ENCODE measurements at regions not wholly inside any gene's neighbourhood (a gene's known extent, or its start where the extent isn't known, plus 50 kb on each side); places are given as distances from the start of the nearest gene placed in this dataset.
A peak's percentile ranks its signal among the peaks of the same experiment; 100 is the strongest.

- no peak overlapping the region for H3K4me3 ChIP-seq (replicated peaks; ENCODE audit: low read depth, low read length)
- no peak for DNase-seq (ENCODE audit: low read depth)
- no peak for TF ChIP-seq CTCF (IDR thresholded peaks at IDR 0.05; ENCODE audit: low read length, missing control alignments)
Observed at GRCh38 chr3:72157748-72158638, 373.0 kb upstream of the PROK2 start.

GRCh38 chr3:72155391-72156064 is 370.6 kb upstream of the PROK2 start:
- peak; percentile 97 for DNase-seq (ENCODE audit: low read depth)
- no peak overlapping the region for H3K4me3 ChIP-seq (replicated peaks; ENCODE audit: low read depth, low read length)
- TF ChIP-seq CTCF (IDR thresholded peaks at IDR 0.05; ENCODE audit: low read length, missing control alignments): no peak

- TF ChIP-seq CTCF (IDR thresholded peaks at IDR 0.05; ENCODE audit: low read length, missing control alignments): no peak
- H3K4me3 ChIP-seq (replicated peaks; ENCODE audit: low read depth, low read length): no peak overlapping the region
- DNase-seq (ENCODE audit: low read depth): peak; percentile 63
Observed at GRCh38 chr3:72154391-72155335, 369.7 kb upstream of the PROK2 start.

- H3K4me3 ChIP-seq (replicated peaks; ENCODE audit: low read depth, low read length): no peak overlapping the region
- no peak for TF ChIP-seq CTCF (IDR thresholded peaks at IDR 0.05; ENCODE audit: low read length, missing control alignments)
- DNase-seq (ENCODE audit: low read depth): no peak
Observed at GRCh38 chr3:72153477-72154314, 368.7 kb upstream of the PROK2 start.

GRCh38 chr3:72152551-72153476 is 367.9 kb upstream of the PROK2 start:
- peak; percentile 92 for DNase-seq (ENCODE audit: low read depth)
- TF ChIP-seq CTCF (IDR thresholded peaks at IDR 0.05; ENCODE audit: low read length, missing control alignments): no peak
- H3K4me3 ChIP-seq (replicated peaks; ENCODE audit: low read depth, low read length): peak overlapping the region; percentile 32

Measured in fibroblast of pulmonary artery (primary cell).